AG04449 (cell line): ENCODE measurements at regions not wholly inside any gene's neighbourhood (a gene's known extent, or its start where the extent isn't known, plus 50 kb on each side); places are given as distances from the start of the nearest gene placed in this dataset.

Experiments used
- CTCF ChIA-PET: fragments of 350-600 bp; formaldehyde crosslinking; extraction: SDS; loops from one replicate; lab custom pipeline; 2021; ENCODE audit warnings: antibody characterized with exemption; lab: Yijun Ruan, JAX
- POLR2A ChIA-PET: fragments of 400-600, 350-600 bp; formaldehyde crosslinking; extraction: SDS; loops from one replicate; lab custom pipeline; 2020; ENCODE audit warnings: antibody characterized with exemption, inconsistent platforms; lab: Yijun Ruan, JAX
- DNase-seq: peaks from one replicate; pipeline ENCODE4 v3.0.0-alpha.2; 2010; ENCODE audit warnings: low read depth, low spot score
- H3K4me3 ChIP-seq: 2 replicates; pipeline ENCODE4 v1.5.1; 2011; ENCODE audit warnings: low read depth, mild to moderate bottlenecking, control low read depth, low read length
- CTCF ChIP-seq: IDR thresholded peaks from one replicate; pipeline ENCODE4 v1.5.1; 2011; ENCODE audit warnings: mild to moderate bottlenecking, moderate library complexity, low read length, control low read depth, inconsistent platforms; ENCODE audit not compliant: insufficient read depth; ENCODE audit errors: missing control alignments

GRCh38 chr4:166314902-166315301, 441.9 kb downstream of the TLL1 start:
- DNase-seq = no peak
- H3K4me3 ChIP-seq = no peak overlapping the region
- no peak for TF ChIP-seq CTCF
- ChIA-PET CTCF (no interaction called here), POLR2A (no interaction called here)

- no peak for DNase-seq
- TF ChIP-seq CTCF = no peak
- ChIA-PET CTCF (no interaction called here), POLR2A (no interaction called here)
- no peak overlapping the region for H3K4me3 ChIP-seq
These were observed 442.9 kb downstream of the TLL1 start for GRCh38 chr4:166315721-166316467.

GRCh38 chr4:166318810-166319525, 445.9 kb downstream of the TLL1 start:
- peak; percentile 78 for DNase-seq
- ChIA-PET POLR2A (no interaction called here), CTCF (interaction anchor here (1.0 to 1.1 kb wide), 2 partner anchors 14 to 275 kb away, joined by 3 to 4 read pairs; no protein-coding TSS in a partner anchor)
- TF ChIP-seq CTCF = no peak
- H3K4me3 ChIP-seq = no peak overlapping the region

GRCh38 chr4:166323250-166323649, 450.2 kb downstream of the TLL1 start:
- no peak for DNase-seq
- CTCF ChIA-PET = interaction anchor here (2.1 kb wide), 1 partner anchor 271 kb away, joined by 16 read pairs; no protein-coding TSS in a partner anchor
- POLR2A ChIA-PET = no interaction called here
- no peak for TF ChIP-seq CTCF
- H3K4me3 ChIP-seq = no peak overlapping the region

GRCh38 chr4:166324321-166324720, 451.3 kb downstream of the TLL1 start:
- ChIA-PET POLR2A (no interaction called here), CTCF (interaction anchor here (2.1 kb wide), 1 partner anchor 269 kb away, joined by 16 read pairs; no protein-coding TSS in a partner anchor)
- TF ChIP-seq CTCF = no peak
- DNase-seq = no peak
- no peak overlapping the region for H3K4me3 ChIP-seq

- no peak for TF ChIP-seq CTCF
- POLR2A ChIA-PET = no interaction called here
- CTCF ChIA-PET = no interaction called here
- no peak overlapping the region for H3K4me3 ChIP-seq
- DNase-seq = no peak
These were observed 462.4 kb downstream of the TLL1 start for GRCh38 chr4:166335256-166335938.
